NCI-H1092 (cell line): ENCODE measurements at regions not wholly inside any gene's neighbourhood (a gene's known extent, or its start where the extent isn't known, plus 50 kb on each side); places are given as distances from the start of the nearest gene placed in this dataset.

Experiments
- DNase-seq: peaks from one replicate; lab custom pipeline; 2025; lab: John Stamatoyannopoulos, UW

- DNase-seq, result no peak
Observed at GRCh38 chr3:40701016-40701588, 176.3 kb downstream of the ZNF621 start.

GRCh38 chr3:40704224-40704623 lies 179.5 kb downstream of the ZNF621 start:
- no peak for DNase-seq

GRCh38 chr3:40705663-40706062 lies 180.9 kb downstream of the ZNF621 start:
- DNase-seq, result no peak

- no peak for DNase-seq
Observed at GRCh38 chr3:40713306-40713705, 188.5 kb downstream of the ZNF621 start.

GRCh38 chr3:40713795-40714194 lies 189.0 kb downstream of the ZNF621 start:
- no peak for DNase-seq

DNA sequence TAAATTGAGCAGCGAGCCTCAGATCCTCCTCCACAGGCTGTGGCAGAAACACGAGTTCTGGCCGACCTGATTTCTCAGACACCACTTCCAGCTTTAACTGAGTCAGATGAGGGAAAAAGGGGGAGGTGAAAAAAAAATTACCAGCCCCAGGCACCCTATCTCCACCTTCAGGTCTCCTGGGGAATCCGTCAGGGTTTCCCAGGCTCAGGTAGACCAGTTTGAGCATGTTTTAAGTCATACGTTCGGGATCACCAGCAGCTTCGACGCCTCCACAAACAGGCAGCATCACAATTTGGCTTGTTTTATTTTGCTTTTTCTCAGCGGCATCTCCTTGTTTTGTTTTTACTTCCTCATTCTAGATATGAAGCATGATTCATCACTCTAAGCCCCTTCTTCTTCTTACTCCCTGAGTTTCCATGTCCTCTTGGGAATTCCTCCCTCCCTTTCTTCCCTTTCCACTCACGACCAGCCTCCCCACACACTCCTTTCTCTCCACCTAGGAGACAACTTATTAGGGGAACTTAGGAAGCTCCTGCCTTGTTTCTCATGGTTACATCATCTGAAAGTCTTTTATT lies 190.1 kb downstream of the ZNF621 start:
- no peak for DNase-seq

- DNase-seq, result no peak
Observed at GRCh38 chr3:40715551-40715950, 190.8 kb downstream of the ZNF621 start.

GRCh38 chr3:40717471-40717870 lies 192.7 kb downstream of the ZNF621 start:
- no peak for DNase-seq

- DNase-seq, result no peak
Observed at GRCh38 chr3:40718209-40718608, 193.4 kb downstream of the ZNF621 start.

DNA sequence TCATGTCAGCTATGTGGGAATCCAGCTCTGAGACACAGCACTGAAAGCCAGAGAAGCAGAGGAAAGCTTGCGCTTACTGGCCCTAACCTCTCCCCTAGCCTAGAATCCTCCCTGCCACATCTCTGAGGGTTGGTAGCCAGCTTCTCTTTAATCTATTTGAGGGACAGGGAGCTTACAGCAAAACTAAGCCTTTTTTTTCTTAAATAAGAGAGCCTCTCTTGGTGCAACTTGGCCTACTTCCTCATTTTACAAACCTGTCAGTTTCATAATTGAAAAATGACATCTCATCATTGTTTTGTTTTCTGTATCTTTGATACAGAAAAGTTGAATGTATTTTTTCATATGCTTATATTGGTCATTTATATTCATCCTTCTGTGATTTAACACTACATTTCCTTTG lies 193.9 kb downstream of the ZNF621 start:
- DNase-seq, result no peak

DNA sequence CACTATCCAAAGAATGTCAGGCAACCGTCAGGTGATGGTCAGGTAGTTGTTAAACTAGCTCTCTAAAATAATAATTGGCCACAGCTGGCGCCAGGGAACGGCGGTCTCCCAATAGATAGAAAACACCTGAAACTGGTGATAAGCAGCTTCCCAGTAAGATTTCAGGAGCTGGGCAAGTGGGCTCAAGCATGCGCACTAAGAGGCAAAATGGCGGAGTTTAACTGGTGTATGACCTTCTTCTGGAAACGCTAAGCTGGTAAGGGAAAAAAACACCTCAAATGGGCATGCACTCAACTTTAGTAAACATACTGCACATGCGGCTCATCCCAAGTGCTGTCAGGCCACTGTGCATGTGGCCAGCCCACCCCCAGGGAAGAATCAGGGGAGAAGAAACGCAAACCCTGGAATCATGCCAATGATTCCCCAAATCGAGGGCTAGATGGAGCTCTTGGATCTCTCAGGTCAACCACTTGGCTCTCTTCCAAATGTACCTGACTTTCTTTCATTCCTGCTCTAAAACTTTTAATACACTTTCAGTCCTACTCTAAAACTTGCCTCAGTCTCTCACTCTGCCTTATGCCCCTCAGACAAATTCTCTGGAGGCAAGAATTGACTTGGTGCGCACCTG lies 195.0 kb downstream of the ZNF621 start:
- peak; percentile 14 for DNase-seq

DNA sequence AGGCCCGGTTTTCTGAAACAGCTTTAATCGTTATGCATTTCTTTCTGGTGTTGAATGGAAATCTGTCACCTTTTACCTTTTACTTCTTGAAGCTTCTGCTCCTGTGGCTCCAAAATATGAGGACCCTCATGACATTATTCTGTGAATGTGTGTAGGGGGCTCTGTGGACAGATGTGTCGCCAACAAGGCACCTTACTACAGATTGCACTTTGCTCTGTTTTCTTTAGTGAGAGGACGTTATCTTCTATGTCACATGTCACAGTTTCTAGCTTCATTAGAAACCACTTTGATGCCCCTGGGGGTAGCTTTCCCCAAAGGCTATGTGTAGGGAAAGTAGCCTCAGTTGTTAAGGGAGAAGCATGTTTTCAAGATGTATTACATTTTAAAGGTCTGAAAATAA lies 195.6 kb downstream of the ZNF621 start:
- no peak for DNase-seq

GRCh38 chr3:40720863-40721262 lies 196.1 kb downstream of the ZNF621 start:
- no peak for DNase-seq

GRCh38 chr3:40723083-40723660 lies 198.4 kb downstream of the ZNF621 start:
- no peak for DNase-seq

DNA sequence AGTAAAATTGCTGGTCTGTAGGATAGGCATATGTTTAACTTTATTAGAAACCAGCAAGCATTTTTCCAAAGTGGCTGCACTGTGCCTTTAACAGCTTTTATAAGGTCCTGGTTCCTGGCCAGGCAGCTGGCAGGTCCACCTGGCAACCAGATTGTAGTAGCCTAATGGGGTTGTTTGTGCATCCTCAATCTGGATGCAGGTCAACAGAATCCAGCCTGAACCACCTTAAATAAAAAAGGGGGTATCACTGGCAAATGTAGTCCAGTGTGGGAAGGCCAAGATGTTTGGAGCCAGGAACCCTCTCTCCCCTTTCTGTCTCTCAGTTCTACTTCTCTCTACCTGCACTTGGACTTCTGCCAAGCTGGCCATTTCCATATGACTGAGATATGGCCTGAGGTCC lies 200.3 kb downstream of the ZNF621 start:
- DNase-seq, result peak; percentile 78

GRCh38 chr3:40731445-40731844 lies 206.7 kb downstream of the ZNF621 start:
- no peak for DNase-seq

DNA sequence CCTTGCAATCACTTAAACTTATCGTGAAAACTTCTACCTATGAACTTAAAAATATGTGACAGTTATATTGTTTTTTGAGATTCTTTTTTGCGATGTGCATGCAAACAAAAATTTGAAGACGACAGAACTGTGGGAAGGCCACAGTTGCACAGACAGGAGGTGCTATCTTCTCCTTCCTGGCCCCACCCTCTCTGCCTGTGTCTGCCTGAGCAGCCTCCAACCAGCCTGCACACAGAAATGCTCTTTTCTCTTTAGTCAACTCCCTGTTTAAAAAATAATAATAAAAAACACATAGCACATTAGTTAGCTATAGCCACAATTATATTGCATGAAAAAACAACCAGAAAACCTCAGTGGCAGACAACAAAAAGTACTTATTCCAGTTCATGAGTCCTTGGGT lies 212.2 kb downstream of the ZNF621 start:
- DNase-seq, result no peak

DNA sequence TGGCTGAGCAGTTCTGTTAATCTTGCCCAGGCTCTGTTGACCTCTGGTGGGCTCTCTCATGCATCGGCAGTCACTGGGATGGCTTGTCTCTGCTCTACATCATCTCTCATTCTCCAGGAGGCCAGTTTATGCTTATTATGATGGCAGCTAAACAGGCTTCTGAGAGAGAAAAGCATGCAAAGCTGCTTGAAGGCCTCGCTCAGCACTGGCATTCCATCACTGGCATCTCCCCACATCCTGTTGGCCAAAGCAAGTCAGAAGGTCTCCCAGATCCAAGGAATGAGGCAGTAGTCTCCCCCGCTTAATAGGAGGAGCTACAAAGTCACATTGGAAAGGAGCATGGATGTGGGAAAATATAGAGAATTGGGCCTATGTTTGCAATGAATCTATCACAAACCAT lies 212.6 kb downstream of the ZNF621 start:
- DNase-seq, result no peak

GRCh38 chr3:40739971-40740370 lies 215.2 kb downstream of the ZNF621 start:
- no peak for DNase-seq

DNA sequence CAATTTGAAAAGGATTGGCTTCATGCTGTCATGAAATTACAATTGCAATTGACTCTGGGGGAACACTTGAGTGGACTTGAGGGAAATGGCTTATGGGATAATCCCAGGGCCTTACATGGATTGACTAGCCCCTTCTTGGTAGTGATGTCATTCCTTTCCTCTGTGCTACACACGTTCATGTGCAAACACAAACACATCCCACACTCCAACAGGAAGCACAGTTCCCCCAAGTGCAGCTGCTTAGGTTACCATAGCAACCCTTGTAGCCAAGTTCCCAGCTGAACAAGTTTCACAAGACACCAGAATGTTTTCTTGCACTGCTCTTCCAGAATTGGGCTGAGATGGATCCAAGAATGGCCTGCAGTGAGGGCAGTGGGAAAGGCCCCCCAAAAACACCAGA lies 217.0 kb downstream of the ZNF621 start:
- no peak for DNase-seq

- DNase-seq, result no peak
Observed at GRCh38 chr3:40745381-40746106, 220.8 kb downstream of the ZNF621 start.

GRCh38 chr3:40751666-40752065 lies 226.9 kb downstream of the ZNF621 start:
- no peak for DNase-seq

GRCh38 chr3:40752492-40752891 lies 227.7 kb downstream of the ZNF621 start:
- DNase-seq, result no peak
